ENCODE measurements at regions not wholly inside any gene's neighbourhood (a gene's known extent, or its start where the extent isn't known, plus 50 kb on each side); places are given as distances from the start of the nearest gene placed in this dataset.
"Not testable (repeated sequence)": the region's sequence is repeated elsewhere in the genome, so short reads cannot be mapped to it uniquely, and the experiment has no call there.

DNA sequence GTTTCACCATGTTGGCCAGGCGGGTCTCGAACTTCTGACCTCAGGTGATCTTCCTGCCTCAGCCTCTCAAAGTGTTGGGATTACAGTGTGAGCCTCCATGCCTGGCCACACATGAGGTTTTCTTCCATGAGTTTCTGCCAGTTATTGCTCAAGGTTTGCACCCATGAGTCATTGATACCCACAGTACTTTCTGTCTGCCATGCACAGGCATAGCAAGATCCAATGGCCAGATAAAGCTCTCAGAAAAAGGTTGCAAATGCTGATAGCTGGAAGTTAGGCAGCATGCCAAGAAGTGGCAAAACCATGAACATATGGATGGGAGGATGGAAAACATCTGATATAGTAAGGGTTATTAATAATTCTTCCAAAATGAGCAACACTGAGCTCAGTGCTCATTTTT, 298.7 kb upstream of the NRG3 start:
- DNase-seq (ENCODE audit: low spot score), result no peak

DNA sequence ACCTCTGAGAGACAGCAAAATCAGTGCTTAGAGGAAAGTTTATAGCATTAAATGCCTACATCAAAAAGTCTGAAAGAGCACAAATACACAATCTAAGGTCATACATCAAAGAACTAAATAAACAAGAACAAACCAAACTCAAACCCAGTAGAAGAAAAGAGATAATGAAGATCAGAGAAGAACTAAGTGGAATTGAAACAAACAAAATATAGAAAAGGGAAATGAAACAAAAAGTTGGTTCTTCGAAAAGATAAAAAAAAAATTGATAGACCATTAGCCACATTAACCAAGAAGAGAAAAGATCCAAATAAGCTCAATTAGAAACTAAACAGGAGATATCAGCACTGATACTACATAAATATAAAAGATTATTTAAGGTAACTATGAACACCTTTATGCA, 280.0 kb upstream of the NRG3 start:
- DNase-seq (ENCODE audit: low spot score), result no peak

DNA sequence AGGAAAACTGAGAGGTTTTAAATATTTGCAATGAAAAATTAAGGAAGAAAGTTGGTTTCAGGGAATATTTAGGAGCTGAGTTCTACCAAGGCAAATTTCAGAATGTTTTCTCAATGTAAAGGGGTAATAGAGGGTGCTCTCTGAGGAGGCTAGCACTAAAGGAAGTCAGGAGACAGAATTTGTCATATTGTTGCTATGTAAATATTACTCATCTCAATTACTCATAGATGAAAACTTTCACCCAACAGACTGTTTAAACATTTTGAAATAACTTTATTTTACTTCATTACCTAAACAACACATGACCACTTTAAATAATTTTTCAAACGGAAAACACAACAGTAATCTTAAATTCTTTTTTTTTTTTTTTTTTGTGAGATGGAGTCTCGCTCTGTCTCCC, 274.8 kb upstream of the NRG3 start:
- peak; percentile 31 for DNase-seq (ENCODE audit: low spot score)

DNA sequence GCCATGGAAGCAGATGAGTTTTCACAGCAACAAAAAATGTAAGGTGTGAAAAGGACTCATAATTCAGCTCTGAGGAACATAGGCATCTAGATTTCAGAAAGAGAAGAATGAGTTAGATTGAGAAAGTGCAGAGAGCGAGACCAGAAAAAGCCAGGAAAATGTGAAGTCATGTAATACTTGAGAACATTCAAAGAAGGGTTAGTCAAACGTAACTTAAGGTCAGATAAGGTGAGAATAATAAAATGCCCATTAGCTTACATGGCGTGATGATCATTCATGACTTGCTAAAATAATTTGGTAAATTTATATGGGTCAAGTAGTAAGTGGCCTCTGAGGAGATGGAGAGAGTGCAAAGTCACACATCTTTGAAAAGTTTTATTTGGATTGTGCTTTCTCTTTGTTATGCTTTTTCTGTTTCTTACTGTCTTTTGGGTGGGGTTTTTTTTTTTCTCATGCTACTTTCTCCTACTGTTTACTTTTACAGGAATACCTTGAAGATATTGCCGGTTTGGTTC, 271.8 kb upstream of the NRG3 start:
- no peak for DNase-seq (ENCODE audit: low spot score)

DNA sequence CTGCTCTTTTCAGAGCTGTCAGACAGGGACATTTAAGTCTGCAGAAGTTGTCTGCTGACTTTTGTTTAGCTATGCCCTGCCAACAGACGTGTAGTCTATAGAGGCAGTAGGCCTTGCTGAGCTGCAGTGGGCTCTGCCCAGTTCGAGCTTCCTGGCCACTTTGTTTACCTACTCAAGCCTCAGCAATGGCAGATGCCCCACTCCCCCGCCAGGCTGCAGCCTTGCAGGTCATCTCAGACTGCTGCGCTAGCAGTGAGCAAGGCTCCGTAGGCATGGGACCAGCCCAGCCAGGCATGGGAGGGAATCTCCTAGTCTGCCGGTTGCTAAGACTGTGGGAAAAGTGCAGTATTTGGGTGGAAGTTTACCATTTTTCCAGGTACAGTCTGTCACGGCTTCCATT, 230.5 kb upstream of the NRG3 start:
- not testable (repeated sequence) for DNase-seq (ENCODE audit: low spot score)

DNA sequence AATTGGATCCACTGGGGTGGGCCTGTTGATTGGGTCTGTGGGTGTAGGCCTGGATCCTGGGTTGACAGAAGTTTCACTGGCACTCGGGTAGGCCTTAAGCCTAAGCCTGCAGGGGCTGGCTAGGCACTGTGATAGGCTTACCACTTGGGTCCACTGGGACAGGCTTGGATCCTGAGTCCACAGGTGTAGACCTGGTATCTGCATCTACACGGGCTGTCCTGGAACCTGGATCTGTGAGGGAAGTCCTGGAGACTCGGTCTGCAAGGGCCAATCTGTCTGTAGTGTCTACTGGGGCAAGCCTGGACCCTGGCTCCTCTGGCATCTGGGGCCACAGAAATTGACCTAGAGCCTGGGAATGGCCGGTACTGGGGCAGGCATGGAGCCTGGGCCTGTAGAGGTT, 219.0 kb upstream of the NRG3 start:
- no peak for DNase-seq (ENCODE audit: low spot score)

DNA sequence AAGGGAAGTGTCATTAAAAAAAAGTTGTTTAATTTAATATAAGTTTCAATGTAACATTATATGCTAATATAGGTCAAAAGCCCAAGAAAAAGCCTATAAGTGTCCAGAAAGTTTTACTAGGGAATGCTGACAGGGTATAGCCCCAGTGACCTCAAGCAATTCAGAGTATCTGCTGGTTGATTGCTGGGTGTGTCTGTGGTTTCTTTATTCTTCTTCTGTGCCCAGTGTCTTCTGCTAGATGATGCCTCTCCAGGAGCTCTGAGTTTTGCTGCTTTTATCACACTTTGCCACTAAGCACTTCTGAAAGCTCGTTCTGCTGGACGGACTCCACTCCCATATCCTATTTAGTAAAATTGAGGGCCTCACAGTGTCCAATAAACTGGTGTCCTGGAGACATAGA, 212.2 kb upstream of the NRG3 start:
- no peak for DNase-seq (ENCODE audit: low spot score)

DNA sequence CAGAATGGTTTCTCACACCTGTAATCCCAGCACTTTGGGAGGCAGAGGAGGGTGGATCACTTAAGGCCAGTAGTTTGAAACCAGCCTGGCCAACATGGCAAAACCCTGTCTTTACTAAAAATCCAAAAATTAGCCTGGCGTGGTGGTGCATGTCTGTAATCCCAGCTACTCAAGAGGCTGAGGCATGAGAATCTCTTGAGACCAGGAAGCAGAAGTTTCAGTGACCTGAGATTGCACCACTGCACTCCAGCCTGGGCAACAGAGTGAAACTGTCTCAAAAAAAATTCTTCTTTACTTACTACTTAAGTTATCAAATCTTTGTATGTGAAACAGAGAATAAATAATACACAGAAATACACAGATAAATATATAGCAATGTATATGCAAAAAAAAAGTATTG, 210.2 kb upstream of the NRG3 start:
- not testable (repeated sequence) for DNase-seq (ENCODE audit: low spot score)

DNA sequence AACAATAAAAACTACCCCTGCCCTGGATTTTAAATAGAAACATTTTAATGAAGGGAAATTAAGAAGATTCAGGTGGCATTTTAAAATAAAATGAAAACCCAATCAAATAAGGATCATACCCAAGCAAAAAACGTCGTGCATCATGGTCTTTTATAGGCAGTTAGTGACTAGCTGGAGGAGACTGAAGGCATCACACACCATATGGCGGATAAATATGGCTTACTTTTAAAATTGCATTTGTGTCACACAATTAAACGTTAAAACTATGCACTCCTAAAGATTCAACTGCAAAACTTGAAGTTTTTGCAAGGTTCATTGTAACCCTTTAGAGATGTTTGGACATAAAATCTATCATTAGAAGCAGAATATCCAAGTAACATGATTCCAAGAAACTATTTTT, 200.1 kb upstream of the NRG3 start:
- DNase-seq (ENCODE audit: low spot score), result no peak

DNA sequence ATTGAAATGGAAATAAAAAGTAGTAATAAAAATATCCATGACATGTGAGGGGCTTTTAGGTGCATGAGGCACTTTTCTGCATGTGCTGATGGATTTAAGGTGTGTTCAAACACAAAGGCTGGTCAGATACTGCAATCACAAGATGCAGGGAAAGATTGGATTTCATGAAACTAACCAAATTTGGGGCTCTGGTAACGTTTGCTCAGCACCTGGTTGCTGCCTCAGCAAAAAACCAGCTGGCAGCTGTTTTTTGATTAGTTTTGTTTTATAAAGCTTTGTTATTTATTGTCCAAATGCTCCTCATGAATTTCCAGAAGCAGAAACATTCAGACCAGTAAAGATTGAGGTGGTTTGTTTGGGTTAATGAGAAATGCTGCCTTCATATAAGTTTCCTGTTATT, 195.7 kb upstream of the NRG3 start:
- no peak for DNase-seq (ENCODE audit: low spot score)

DNA sequence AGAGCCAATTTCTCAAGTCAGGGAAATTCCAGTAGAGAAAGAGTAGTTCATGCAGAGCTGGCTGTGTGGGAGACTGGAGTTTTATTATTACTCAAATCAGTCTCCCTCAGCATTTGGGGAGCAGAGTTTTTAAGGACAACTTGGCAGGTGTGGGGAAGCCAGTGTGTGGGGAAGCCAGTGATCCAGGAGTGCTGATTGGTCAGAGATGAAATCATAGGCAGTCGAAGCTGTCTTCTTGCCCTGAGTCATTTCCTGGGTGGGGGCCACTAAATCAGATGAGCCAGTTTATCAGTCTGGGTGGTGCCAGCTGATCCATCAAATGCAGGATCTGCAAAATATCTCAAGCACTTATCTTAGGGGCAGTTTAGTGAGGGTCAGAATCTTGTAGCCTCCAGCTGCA, 194.6 kb upstream of the NRG3 start:
- no peak for DNase-seq (ENCODE audit: low spot score)

DNA sequence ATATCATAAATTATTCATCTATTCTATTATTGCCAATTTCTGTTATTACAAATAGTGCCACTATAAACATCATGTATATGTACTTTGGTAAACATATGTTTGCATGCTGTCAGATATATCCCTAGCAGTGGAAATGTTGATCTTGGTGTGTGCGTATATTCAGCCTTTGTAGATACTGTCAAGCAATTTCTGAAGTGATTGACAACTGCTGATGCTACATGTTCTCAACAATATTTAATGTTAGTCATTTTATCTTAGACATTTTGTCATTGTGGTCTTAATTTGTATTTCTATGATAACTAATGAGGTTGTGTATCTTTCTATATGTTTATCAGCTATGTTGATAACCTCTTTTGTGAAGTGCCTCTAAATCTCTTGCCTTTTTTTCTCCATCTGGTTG, 186.5 kb upstream of the NRG3 start:
- no peak for DNase-seq (ENCODE audit: low spot score)

DNA sequence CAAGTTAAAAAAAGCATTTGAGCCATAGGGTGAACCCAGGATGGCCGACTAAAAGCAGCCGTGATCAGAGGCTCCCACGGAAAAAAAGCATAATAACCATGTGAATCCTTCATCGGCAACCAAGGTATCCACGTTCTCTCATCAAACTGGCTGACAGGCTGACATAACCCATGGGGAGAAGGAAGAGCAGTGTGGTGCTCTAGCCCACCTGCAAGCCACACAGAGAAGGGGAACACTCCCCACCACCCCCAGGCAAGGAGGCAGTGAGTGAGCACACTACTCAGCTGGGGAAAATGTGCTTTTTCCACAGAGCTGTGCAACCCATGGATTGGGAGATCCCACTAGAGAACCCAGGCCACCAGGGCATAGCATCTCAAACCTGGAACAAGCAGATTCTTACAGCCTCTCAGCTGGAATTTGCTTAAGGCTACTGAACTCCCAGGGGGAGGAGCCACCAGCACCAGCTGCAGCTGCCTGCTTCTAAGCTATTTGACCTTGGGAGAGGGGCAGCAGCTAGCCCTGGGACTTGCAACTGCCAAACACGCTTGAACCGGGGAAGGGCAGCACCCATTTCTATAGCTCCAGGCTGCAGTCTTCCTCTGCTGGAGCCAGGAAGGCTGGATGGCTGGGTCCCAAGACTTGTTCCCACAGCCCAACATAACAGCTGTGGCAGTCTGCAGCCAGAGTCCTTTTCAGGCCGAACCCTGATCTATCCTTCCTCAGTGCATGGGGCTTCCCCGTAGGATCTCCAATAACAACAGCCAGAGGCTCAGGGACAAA, 178.2 kb upstream of the NRG3 start:
- no peak for DNase-seq (ENCODE audit: low spot score)

DNA sequence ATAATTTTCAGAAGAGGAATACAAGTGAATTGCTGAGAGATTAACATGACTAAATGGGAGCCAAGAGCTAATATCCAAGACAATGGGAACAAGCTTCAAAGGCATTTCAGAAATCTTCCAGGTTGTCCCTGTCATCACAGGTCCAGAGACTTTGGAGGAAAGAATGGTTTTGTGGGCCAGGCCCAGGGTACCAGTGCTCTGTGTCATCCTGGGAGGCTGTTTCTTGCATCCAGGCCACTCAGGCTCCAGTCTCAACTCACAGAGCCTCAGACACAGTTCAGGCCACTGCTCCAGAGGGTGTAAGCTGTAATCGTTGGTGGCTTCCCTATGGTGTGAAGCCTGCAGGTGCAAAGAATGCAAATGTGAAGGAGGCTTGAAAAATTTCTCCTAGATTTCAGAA, 170.4 kb upstream of the NRG3 start:
- DNase-seq (ENCODE audit: low spot score), result no peak

DNA sequence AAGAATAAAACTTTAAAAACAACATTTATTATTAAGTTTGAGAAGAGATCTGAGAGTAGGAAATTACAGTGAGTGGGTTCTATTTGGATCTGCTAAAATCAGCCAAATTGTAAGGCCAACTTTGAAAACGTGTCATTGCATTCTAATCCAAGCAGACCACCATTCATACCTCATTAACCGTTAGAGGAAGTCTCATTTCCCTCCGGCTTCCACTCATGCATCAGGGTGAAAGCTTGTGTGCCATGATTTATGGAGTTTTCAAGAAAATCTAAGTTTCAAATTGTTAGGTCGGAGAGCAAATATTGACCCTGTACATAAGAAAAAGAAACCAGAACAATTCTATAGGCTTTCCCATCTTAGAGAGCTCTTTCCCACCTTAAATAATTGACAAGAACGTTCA, 166.6 kb upstream of the NRG3 start:
- no peak for DNase-seq (ENCODE audit: low spot score)

DNA sequence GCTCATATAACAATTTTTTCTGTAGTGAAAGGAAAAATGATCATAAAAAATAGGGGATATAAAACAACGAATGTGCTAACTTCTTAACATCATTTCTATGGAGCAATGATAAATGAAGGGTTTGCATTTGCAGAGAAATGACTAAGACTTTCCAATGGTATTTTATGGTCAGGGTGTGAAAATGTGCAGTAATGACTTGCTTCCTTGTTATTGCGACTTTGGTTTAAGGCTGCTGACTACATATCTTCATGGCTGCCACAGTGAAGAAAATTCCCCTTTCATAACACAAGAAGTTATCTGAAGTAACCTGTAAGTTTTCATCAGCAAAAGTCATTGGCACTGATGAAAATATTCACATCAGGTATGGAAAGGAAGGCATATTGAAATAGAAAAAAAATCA, 166.1 kb upstream of the NRG3 start:
- no peak for DNase-seq (ENCODE audit: low spot score)

DNA sequence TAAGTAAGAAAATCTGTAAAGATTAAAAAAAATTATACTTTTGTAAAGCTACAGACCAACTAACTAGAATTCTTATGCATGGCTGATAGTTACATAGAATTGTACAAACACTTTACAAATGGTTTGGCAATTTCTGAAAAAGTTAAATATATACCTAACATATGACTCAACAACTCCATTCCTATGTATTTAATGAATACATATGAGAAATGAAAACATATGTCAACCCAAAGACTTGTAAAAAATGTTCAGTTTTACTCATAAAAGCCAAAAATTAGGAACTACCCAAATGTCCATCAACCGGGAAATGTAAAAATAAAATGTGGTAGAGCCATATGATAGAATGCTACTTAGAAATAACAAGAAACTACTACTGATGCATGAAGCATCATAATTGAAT, 152.6 kb upstream of the NRG3 start:
- DNase-seq (ENCODE audit: low spot score), result no peak

DNA sequence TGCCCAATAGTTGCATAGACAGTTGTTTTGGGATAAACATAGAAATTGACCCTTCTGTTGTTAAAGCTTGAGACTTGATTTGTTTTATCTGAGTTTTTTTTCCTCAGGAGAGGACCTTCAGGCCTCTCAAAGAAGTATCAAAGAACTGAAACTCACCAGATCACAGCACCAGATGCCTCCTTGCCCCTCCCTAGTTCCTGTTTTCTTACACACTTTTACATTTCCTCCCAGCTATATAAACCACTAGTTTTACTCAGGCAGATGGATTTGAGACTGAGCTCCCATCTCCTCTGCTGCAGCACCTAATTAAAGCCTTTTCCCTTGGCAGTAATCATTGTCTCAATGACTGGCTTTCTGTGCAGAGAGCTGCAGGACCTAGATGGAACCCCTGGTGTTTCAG, 150.6 kb upstream of the NRG3 start:
- no peak for DNase-seq (ENCODE audit: low spot score)

DNA sequence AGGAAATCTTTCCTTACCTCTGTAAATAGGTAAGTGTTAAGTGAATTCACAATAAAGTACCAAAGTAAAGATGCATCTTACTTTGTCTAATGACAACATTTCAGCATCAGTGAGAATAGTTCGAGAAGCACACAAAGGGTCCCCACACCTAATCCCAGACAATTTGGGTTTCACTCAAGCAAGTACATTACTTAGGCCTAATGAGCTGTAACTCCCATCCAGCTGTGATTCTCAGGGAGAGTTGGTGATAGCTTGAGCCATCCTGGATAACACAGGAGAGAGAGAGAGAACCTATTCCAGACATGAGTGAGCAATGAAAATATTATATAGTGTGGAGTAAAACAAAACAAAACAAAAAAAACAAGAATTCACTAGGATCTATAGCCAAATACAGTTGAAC, 149.1 kb upstream of the NRG3 start:
- DNase-seq (ENCODE audit: low spot score), result no peak

DNA sequence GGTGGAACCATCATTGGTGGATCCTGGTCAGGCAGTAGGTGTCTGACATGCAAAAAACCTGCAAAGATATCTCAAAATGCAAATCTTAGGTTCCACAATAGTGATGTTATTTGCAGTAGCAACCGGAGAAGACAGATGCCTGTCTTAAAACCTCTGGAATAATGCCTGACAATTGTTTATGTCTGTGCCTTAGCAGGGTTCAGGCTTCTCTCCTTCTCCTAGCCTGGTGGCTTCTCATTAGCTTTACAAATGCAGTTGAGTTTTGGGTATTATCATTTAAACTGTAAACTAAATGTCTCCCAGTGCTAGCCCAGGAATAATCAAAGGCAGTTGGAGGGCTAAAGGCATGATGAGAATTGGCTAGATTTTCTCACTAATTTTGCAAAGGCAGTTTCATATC, 146.3 kb upstream of the NRG3 start:
- DNase-seq (ENCODE audit: low spot score), result no peak

DNA sequence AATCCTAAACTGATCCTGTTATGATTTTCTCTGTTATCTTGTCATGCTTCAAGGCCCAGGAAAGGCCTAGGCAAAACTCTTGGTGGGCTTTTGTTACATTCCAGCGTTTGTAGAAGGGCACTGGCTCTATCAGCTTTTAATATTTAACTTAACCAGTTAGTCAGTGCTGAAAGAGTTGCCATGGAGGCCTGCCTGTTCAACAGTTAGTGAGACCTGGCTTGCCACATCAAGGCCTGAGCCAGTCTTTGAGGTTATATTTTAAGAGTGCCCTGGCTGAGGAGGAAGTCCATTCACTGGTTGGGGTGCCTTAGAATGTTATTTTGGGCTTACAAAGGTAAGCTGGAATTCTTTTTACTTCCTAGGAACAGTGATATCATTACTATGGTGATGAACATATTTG, 144.1 kb upstream of the NRG3 start:
- DNase-seq (ENCODE audit: low spot score), result no peak

DNA sequence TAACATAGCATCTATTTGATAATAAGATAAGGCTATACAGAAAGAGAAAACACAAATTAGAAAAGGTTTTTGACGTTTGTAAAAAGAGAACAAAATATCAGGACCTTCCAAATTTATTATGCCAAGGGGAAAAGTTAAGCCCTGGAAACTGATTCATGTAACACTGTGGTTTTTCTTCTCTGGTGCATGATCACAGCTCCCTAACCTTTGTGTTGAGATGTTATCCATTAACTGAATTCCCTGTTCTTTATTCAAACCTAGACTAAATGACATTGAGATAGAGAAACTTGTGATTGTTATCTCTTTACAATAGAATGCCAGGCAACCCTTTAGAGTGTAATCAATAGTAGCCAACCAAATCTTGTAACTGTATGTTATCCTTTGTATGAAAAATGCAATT, 141.5 kb upstream of the NRG3 start:
- no peak for DNase-seq (ENCODE audit: low spot score)

DNA sequence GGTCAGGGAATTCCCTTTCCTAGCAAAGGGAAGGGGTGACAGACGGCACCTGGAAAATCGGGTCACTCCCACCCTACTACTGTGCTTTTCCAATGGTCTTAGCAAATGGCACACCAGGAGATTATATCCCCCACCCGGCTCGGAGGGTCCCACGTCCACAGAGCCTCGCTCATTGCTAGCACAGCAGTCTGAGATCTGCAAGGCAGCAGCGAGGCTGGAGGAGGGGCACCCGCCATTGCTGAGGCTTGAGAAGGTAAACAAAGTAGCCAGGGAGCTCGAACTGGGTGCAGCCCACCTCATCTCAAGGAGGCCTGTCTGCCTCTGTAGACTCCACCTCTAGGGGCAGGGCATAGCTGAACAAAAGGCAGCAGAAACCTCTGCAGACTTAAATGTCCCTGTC, 139.8 kb upstream of the NRG3 start:
- not testable (repeated sequence) for DNase-seq (ENCODE audit: low spot score)

DNA sequence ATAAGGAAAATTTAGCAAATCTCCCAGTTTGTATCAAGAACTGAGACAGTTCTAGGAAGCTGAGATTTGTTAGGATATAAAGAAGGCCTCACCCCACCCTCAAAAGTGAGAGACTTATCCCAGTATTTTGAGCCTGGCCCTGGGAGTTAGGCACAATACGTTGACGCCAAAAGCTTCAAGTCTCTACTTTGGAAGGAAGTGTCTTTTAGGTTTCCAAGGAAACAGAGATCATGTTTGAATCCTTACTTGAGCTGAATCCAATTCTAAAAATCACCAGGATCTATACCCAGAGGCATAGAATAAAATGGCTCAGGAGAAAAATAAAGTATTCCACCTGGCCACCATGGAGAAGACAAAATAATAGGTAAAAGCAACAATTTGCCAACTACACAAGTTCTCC, 115.9 kb upstream of the NRG3 start:
- no peak for DNase-seq (ENCODE audit: low spot score)
